NOMO-1 (cell line): ENCODE measurements at regions not wholly inside any gene's neighbourhood (a gene's known extent, or its start where the extent isn't known, plus 50 kb on each side); places are given as distances from the start of the nearest gene placed in this dataset.

Source experiments
- DNase-seq, 2 experiments: peaks; one replicate each; lab custom pipeline; 2025; ENCODE audit not compliant: unreplicated experiment in 2 of 2; lab: John Stamatoyannopoulos, UW

DNA sequence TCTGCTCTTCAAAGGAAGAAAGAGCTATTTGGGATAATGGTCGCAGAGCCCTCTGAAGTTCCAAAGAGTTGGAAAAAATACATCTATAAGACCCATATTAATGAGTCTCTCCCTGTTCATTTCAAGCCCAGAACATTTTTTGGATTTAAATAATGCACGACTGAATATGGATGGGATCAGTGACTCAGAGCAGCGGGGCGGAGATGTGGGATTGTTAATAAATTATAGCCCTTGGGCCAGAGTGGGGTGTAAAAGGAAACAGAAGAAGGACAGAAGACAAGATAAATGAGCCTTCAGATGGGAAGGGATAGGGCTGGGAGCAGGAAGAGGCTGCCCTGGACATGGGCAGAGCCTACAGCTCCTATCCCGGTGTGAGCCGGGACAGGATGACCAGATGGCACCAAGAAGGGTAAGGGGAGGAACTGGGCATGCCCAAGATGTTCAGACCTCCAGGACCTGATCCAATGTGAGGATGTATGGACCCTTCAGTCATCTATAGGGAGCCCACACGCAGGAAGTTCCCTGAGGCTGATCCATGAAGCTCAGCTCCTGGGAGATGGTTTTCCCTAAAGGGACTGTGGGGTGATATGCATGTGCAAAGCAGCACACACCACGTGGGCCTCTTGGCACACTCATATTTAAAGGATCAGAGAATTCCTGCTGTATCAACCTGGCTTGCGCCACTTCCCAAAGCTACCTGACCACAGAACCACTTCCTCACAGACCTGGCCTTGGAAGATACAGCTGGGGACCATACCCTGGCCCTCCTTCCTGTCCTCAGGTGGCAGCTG, 96.1 kb upstream of the PLXNA4 start:
- no peak for DNase-seq

DNA sequence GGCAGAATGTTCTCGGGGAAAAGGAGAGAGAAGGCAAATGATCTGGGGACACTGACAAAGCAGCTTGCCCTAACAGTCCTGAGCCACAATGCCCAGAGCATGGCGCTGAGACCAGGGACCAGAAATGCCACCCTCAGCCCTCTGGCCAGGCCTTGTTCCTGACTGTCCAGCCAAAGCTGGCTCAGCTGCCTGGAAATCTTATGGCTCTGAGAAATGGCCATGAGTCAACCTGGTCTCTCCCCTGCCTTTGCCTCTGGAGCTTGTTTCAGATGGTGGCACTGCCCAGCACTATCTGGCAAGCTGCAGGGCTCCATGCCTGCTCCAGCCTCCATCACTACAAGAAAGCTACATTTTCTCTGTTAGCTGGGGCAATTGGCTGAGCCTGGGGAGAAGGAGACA, 90.5 kb upstream of the PLXNA4 start:
- no peak for DNase-seq

DNA sequence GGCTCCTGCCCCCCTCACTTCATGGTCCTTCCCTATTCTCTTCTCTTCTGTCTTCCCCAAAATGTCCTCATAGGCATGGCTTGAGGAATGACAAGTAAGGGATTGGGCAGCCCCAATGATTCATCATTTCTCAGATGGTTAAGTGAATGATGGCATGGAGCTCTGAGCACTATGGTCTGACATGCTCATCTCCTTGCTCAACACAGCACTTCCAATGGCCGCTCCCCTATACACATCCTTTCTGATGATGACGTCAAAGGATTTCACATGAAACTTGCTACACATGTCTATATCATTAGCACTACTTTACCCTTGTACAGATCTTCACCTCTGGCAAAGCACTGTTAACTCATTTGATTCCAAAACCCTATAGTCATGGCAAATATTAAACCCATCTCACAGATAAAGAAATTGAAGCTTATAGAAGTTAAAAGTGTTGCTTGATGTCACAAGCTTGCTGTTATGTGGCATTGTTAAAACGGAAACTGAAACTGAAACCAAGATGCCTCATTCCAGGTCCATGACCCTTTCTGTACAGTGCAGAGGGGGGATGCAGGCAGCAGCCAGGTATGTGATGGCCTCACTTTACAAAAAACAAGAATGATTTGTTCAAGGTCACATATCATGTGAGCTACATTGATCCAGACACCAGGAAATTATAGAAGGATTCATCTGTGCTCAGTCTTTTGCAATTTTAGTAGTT, 90.0 kb upstream of the PLXNA4 start:
- DNase-seq: no peak

DNA sequence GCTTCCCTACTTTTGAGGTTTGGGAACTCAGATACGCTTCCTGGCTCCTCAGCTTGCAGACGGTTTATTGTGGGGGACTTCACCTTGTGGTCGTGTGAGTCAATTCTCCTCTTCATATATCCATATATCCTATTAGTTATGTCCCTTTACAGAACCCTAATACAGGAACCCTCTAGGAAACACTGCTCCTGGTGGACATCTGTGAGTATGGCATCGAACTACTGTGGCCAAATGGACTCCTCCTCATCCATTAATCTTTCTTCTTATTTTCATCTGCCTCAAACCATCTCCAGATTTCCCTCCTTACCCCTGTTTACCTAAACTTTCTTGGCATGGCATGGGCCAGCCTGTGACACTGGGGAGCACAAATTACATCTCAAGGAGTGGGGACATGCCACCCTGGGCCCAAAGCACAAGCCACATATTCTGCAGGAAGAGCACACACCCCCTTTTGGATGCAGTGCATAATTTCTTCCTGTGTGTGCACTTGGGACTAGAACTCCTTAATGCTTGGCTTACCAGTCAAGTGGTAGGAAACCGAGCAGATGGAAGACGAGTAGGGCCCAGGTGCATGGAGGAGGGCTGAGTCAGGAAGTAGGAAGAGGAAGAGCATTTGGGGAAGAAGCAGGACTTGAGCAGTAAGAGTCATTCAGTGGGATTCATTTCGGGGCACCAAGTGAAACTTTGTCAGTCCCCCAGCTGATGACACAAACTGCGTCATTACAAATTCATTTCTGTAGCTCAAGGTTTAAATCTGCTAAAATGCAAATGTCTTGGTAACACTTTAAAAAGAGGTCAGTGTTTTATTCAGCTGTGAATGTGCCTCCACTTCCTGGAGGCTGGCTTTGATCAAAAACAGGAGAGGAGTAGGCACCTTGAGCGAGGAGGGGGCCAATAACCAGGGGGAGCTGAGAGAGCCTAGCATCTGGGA, 80.8 kb upstream of the PLXNA4 start:
- no peak for DNase-seq

DNA sequence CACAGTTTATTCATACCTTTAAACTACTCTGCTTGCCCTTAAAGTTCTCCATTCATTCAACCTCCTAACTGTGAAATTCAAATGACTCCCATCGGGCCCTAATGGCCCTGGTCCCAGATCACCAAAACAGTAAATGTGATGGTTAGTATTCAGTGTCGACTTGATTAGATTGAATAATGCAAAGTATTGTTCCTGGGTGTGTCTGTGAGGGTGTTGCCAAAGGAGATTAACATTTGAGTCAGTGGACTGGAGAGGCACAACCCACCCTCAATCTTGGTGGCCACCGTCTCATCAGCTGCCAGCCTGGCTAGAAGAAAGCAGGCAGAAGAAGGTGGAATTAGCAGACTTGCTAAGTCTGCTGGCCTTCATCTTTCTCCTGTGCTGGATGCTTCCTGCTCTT, 80.1 kb upstream of the PLXNA4 start:
- DNase-seq: no peak

DNA sequence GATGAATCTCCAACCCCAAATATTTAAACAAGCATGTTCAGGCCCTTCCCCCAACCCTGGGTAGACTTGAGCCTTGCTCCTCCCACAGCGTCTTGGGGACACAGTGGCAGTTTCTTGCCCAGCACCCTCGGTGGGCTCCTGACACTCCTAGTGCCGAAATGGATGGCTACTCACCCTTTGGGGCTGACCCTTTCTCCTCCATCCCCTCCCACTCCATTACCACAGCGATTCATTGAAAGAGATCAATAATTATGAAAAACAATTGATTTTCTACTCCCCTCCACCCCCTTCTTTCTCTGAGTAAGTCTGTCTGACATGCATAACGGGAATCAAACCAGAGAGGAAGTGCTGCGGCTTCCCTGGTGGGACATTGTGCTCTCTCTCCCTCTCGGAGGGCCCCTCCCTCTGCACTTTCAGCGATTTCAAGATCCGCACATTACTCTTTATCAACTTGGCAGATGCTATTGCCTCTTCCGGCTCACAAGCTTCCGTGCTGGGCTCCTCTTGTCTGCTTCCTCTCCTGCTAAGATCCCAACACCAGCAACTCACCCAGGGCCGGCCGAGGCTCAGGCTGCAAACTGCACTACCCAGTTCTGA, 79.0 kb upstream of the PLXNA4 start:
- DNase-seq: peak; percentile 11 to 32

DNA sequence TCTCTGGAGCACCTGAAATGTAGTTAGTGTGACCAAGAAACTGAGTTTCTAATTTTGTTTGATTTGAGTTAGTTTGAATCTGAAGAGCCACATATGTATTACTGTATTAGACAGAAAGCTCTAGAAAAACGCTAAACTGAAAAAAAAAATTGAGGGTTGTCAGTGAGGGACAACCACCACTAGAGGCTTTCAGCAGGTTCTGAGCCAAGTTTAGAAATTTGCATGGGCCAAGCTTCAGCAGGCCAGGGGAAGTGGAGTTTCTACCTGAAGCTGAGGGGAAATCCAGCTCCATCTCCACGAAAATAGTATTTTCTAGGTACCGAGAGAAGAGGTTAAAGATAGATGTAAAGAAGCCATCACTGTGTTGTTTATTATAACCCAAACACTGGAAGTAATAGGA, 77.9 kb upstream of the PLXNA4 start:
- no peak for DNase-seq

DNA sequence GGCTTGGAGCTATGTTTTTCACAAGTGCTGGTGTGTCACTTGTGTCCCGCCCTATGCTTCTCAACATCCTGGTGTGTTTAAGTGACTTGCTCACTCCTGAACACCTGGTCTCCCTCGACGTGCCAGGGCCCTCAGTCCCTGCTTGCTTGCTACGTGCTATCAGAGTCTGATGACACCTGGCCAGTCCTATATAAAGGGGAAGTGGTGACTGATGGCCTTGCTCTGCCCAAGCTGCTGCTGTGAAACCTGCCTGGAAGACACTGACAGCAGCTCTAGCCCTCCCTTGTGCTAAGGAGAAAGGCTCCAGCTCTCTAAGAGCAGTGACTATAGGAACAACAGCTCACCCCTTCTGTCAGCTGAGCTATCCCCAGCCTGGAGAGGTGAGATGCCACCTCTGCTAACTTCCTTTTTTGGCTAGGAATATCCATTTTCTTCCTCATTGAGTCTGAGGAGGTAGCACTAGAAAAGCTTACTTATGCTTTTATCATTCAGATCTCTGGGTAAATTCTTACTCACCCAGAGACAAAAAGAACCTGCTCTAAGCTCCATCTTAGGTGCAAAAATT, 77.2 kb upstream of the PLXNA4 start:
- DNase-seq: no peak

DNA sequence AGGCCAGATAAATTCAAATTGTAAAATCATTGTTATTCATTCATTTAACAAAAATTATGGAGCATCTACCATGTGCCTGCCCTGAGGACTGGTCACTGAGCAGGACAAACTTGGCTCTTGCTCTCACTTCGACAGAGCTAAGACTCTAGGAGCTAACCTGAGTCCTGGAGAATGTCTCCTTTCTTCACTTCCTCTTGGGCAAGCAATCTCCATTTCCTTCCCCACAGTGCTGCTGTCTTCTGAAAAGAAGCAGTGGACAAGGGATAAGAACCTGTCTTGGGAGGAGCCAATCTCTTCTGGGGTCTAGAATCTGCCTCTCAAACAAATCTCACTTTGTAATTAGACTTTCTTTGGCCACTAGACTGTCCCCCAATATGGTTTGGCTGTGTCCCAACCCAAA, 76.2 kb upstream of the PLXNA4 start:
- no peak for DNase-seq

DNA sequence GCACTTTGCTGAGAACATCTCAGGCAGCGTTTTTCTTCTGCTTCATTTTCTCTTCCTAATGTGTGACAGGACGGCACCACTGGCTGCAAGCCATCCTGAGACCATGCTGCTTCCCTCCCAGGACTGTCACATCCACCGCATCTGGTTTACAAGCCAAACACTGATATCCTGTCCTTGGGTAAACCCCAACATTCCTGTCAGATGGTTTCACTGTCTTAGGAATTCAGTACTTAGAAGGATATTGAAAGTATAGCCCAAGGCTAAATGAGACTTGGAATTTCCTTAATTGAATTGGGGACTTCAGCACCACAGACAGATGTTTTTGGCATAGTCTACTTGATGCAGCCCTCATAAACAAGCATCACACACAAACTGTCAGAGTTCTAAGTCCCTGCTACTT, 74.2 kb upstream of the PLXNA4 start:
- no peak for DNase-seq

DNA sequence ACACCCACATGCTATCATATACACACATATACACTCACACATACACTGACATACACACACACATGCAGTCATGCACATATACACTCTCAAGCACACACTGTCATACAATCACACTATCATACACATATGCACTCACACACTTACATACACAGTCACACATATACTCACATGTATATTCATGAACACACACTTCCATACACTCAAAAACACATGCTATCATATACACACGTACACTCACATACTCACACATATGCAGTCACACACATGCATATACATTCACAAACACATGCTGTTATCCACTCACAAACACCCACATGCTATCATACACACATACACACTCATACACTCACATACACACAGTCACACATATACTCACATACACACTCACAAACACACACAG, 71.0 kb upstream of the PLXNA4 start:
- no peak for DNase-seq

DNA sequence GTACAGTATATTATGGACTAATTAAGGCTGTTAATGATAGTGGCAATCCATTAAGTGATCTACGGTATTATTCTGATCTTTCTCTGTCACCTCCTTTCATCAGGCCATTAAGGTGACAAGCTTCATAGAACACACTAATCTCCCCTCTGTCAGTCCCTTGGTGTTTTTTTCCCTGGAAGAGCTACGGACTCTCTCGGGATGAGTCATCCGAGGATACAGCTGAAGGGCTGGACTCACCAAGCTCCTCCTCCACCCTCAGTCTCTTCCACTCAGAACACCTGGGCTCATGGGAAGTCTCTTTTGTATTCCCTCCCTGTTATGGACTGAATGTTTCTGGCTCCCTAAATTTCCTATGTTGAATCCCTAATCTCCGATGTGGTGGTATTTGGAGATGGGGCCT, 69.8 kb upstream of the PLXNA4 start:
- no peak for DNase-seq

DNA sequence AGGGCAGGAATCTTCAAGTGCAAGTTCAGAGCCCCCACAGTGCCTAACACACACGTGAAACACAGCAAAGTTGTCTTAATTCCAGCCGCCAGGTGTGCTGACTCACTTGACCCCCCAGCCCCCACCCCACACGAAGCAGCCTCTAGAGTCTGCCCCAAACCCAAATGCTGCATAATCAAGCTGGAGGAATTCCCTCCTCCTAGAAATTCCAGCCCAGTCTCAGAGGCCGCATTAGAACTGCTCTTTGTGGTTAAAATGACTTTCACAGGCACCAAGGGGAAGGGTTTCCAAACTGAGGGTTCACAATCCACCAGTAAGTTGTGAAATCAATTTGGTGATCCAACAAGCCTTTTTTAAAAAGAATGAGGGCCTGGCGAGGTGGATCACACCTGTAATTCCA, 67.0 kb upstream of the PLXNA4 start:
- DNase-seq: no peak

DNA sequence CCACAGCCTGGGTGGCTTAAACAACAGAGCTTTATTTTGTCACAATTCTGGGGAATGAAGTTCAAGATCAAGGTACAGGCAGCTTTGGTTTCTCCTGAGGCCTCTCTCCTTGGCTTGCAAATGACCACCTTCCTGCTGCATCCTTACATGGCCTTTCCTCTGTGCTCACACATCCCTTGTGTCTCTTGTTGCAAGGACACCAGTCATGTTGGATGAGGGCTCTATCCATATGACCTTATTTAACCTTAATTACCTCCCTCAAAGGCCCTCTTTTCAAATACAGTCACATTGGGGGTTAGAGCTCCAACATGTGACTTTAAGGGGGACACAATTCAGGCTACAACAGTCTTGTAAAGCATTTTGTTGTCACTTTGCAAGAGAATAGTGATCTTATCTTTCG, 65.0 kb upstream of the PLXNA4 start:
- DNase-seq: no peak

DNA sequence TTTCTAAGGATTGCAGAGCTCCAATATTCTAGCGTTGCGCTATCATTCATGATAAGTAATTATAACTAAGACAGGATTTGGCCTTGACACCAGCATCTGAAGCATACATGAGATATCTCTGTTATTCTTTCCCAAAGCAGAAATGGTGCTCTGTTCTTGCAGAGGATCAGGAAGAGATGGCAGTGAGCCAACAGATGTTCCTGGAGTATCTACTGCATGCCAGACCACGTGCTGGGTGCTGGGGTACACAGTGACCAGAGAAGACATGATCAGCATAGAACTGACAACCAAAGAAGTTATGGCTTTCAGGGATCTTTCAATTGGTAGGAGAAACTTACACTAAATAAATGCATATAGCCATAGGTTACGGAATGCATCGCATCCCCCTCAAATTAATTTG, 63.7 kb upstream of the PLXNA4 start:
- DNase-seq: no peak

DNA sequence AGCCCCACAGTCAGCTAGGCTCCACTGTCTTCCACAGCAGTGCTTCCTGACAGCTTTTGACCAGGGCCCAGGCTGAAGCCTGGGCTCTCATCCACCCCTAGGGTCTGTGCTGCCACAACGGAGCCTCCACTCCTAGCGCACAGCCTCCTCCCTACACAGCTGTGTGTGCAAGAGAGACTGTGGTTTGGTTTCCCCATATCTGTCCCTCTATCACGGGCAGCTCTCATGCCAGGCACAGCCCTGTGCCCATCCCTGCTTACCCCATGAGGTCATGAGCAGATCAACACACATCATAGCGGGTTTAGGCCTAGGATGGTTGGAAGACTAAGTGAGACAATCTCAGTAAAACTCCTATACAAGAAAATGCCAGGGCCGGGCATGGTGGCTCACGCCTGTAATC, 61.7 kb upstream of the PLXNA4 start:
- DNase-seq: no peak

DNA sequence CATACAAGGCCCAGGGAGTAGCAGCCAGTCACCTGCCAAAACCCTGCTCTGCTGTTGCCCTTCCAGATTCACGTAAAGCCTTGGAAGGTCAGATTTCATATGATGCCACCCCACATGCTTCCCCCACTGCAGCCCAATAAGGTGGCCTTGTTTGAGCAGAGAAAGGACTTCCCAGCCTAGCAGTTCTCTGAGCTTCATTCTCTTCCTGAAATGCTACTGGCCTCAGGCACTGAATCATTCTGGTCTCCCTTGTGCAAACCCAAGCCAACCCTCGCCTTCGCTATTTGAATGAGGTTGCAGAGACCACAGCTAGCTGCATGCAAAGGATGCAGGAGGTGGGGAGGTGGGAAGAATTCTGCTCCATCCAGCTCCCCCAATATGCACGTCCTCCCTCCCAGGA, 60.3 kb upstream of the PLXNA4 start:
- DNase-seq: no peak

DNA sequence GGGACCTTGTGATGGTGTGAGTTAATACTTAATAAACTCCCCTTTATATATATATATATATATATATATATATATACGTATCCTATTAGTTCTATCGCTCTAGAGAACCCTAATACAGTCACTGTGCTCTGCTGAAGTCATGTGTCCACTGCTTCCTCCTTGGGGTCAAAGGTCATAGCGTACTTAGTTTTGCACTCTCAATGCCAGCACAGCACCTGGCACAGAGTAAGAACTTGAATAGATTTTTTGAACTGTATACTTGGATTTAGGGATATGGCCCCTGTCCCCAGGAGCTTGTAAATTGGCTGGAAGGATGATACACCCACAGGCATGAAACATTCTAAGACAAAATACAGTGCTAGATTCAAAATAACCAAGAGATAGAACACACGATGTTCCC, 58.9 kb upstream of the PLXNA4 start:
- no peak for DNase-seq

DNA sequence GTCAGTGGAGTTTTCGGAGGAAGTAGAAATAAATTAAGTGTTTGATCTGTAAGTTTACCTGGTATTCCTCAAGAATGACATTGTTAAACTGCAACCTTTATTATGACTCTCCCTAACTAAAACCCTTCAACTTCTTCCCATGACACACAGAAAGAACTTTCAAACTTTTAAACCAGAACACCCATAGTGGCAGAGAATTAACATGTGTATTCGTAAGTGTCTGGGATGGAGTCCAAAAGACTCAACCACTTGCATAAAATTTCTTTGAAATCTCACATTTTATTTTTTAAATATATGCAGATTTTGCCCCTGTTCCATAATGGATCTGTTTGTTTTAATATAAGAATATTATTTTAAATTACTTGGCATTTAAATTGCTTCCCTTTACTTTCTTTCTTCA, 54.6 kb upstream of the PLXNA4 start:
- no peak for DNase-seq
